ENCODE measurements at regions not wholly inside any gene's neighbourhood (a gene's known extent, or its start where the extent isn't known, plus 50 kb on each side); places are given as distances from the start of the nearest gene placed in this dataset.
"Not testable (repeated sequence)": the region's sequence is repeated elsewhere in the genome, so short reads cannot be mapped to it uniquely, and the experiment has no call there.

- Histone ChIP-seq H3K36me3 (no peaks in the 10 kb centered on the region), H3K27me3 (ENCODE audit: low read depth) (no peaks in the 10 kb centered on the region), H3K9me3 (replicated peaks) (peaks cover 22% of the 10 kb centered on the region), H3K27ac (replicated peaks) (no peak overlapping the region), H3K4me1 (no peaks in the 10 kb centered on the region), H3K4me3 (no peak overlapping the region)
- intact Hi-C loops (cut with micrococcal nuclease), result no loop called here
- DNase-seq, result no peak
- TF ChIP-seq CTCF (IDR thresholded peaks at IDR 0.05; ENCODE audit: borderline replicate concordance), result no peak
Observed at GRCh38 chr5:41995193-41995592, 70.1 kb downstream of the FBXO4 start.

GRCh38 chr5:42001673-42002072 is 76.6 kb downstream of the FBXO4 start:
- DNase-seq, result no peak

GRCh38 chr5:42003852-42004251 is 78.8 kb downstream of the FBXO4 start:
- not testable (repeated sequence) for H3K27me3 ChIP-seq (ENCODE audit: low read depth); H3K4me3 ChIP-seq; DNase-seq; H3K9me3 ChIP-seq (replicated peaks); H3K36me3 ChIP-seq; H3K4me1 ChIP-seq; H3K27ac ChIP-seq (replicated peaks)
- intact Hi-C loops (cut with micrococcal nuclease), result loop anchor here (10.0 kb wide), 1 partner anchor 761 kb away; no protein-coding TSS in a partner anchor

More at GRCh38 chr5:42001673-42002072, 76.6 kb downstream of the FBXO4 start:
- no peaks in the 10 kb centered on the region for H3K27me3 ChIP-seq (ENCODE audit: low read depth)
- no peaks in the 10 kb centered on the region for H3K4me1 ChIP-seq
- no peak overlapping the region for H3K27ac ChIP-seq (replicated peaks)
- H3K36me3 ChIP-seq, result no peaks in the 10 kb centered on the region
- TF ChIP-seq CTCF (IDR thresholded peaks at IDR 0.05; ENCODE audit: borderline replicate concordance), result no peak
- intact Hi-C loops (cut with micrococcal nuclease), result loop anchor here (10.0 kb wide), 1 partner anchor 763 kb away; no protein-coding TSS in a partner anchor
- H3K9me3 ChIP-seq (replicated peaks), result peaks cover 25% of the 10 kb centered on the region
- no peak overlapping the region for H3K4me3 ChIP-seq

- no peaks in the 10 kb centered on the region for H3K27me3 ChIP-seq (ENCODE audit: low read depth)
- DNase-seq, result no peak
- H3K27ac ChIP-seq (replicated peaks), result no peak overlapping the region
- H3K4me3 ChIP-seq, result no peak overlapping the region
- peaks cover 3% of the 10 kb centered on the region for H3K9me3 ChIP-seq (replicated peaks)
- TF ChIP-seq CTCF (IDR thresholded peaks at IDR 0.05; ENCODE audit: borderline replicate concordance), result peak; percentile 75
- no peaks in the 10 kb centered on the region for H3K36me3 ChIP-seq
- intact Hi-C loops (cut with micrococcal nuclease), result loop anchor here (10.0 kb wide), 1 partner anchor 759 kb away; no protein-coding TSS in a partner anchor
- no peaks in the 10 kb centered on the region for H3K4me1 ChIP-seq
Observed at GRCh38 chr5:42005561-42006153, 80.6 kb downstream of the FBXO4 start.

GRCh38 chr5:42013561-42013960 is 88.5 kb downstream of the FBXO4 start:
- H3K4me1 ChIP-seq, result no peaks in the 10 kb centered on the region
- no peaks in the 10 kb centered on the region for H3K36me3 ChIP-seq
- H3K9me3 ChIP-seq (replicated peaks), result no peaks in the 10 kb centered on the region
- DNase-seq, result no peak
- no peaks in the 10 kb centered on the region for H3K27me3 ChIP-seq (ENCODE audit: low read depth)
- intact Hi-C loops (cut with micrococcal nuclease), result no loop called here
- no peak overlapping the region for H3K27ac ChIP-seq (replicated peaks)
- no peak overlapping the region for H3K4me3 ChIP-seq
- no peak for TF ChIP-seq CTCF (IDR thresholded peaks at IDR 0.05; ENCODE audit: borderline replicate concordance)

- no peak overlapping the region for H3K27ac ChIP-seq (replicated peaks)
- no peak for TF ChIP-seq CTCF (IDR thresholded peaks at IDR 0.05; ENCODE audit: borderline replicate concordance)
- H3K36me3 ChIP-seq, result no peaks in the 10 kb centered on the region
- H3K27me3 ChIP-seq (ENCODE audit: low read depth), result no peaks in the 10 kb centered on the region
- intact Hi-C loops (cut with micrococcal nuclease), result no loop called here
- no peak overlapping the region for H3K4me3 ChIP-seq
- no peaks in the 10 kb centered on the region for H3K4me1 ChIP-seq
- no peaks in the 10 kb centered on the region for H3K9me3 ChIP-seq (replicated peaks)
- no peak for DNase-seq
Observed at GRCh38 chr5:42015254-42015653, 90.2 kb downstream of the FBXO4 start.
